SU-DHL-6 (cell line): ENCODE measurements at regions not wholly inside any gene's neighbourhood (a gene's known extent, or its start where the extent isn't known, plus 50 kb on each side); places are given as distances from the start of the nearest gene placed in this dataset.

Experiments
- CTCF ChIP-seq: fragments of 200-600 bp; sonication (generic); IDR thresholded peaks from one replicate; pipeline ENCODE4 v1.5.1; 2017; ENCODE audit warnings: antibody characterized with exemption, mild to moderate bottlenecking, low read length, moderate library complexity; ENCODE audit not compliant: insufficient read depth, poor library complexity, severe bottlenecking
- EZH2phosphoT487 ChIP-seq: fragments of 200-600 bp; sonication (generic), shearing (Covaris generic); conservative IDR thresholded peaks from 2 replicates; pipeline ENCODE4 v1.6.1; 2018; ENCODE audit warnings: mild to moderate bottlenecking, antibody characterized with exemption, low read length, moderate library complexity, mixed read lengths

GRCh38 chr2:142707318-142707717, 170.1 kb upstream of the KYNU start:
- TF ChIP-seq EZH2phosphoT487 (no peak), CTCF (no peak)
